ENCODE measurements at regions not wholly inside any gene's neighbourhood (a gene's known extent, or its start where the extent isn't known, plus 50 kb on each side); places are given as distances from the start of the nearest gene placed in this dataset.
"Not testable (repeated sequence)": the region's sequence is repeated elsewhere in the genome, so short reads cannot be mapped to it uniquely, and the experiment has no call there.

GRCh38 chr6:71229477-71229876, 59.1 kb upstream of the OGFRL1 start:
- H3K4me3 ChIP-seq (ENCODE audit: low read length): no peak overlapping the region
- no peaks in the 10 kb centered on the region for H3K9me3 ChIP-seq (ENCODE audit: insufficient read depth, low read length)
- no peaks in the 10 kb centered on the region for H4K20me1 ChIP-seq (ENCODE audit: insufficient read depth, low read length)
- H3K79me2 ChIP-seq (ENCODE audit: low read length): no peaks in the 10 kb centered on the region
- no peak overlapping the region for H3K4me2 ChIP-seq (ENCODE audit: low read length)
- H3K36me3 ChIP-seq (replicated peaks; ENCODE audit: low read depth, low read length): no peaks in the 10 kb centered on the region
- no peaks in the 10 kb centered on the region for H3K27me3 ChIP-seq (ENCODE audit: low read depth, low read length)
- no peak overlapping the region for H3K9ac ChIP-seq (ENCODE audit: low read length)
- peaks cover 16% of the 10 kb centered on the region for H3K4me1 ChIP-seq (ENCODE audit: low read length)
- TF ChIP-seq EZH2phosphoT487 (IDR thresholded peaks at IDR 0.05; ENCODE audit: low read depth): no peak
- no peak for TF ChIP-seq CTCF (IDR thresholded peaks at IDR 0.05; ENCODE audit: low read depth, low read length)
- H3K27ac ChIP-seq (ENCODE audit: low read length): no peak overlapping the region
- H2AFZ ChIP-seq (ENCODE audit: low read depth, low read length): no peak overlapping the region

- H3K4me2 ChIP-seq (ENCODE audit: low read length); H3K9ac ChIP-seq (ENCODE audit: low read length); H3K27me3 ChIP-seq (ENCODE audit: low read depth, low read length); H3K4me3 ChIP-seq (ENCODE audit: low read length); H3K36me3 ChIP-seq (replicated peaks; ENCODE audit: low read depth, low read length); H2AFZ ChIP-seq (ENCODE audit: low read depth, low read length); H4K20me1 ChIP-seq (ENCODE audit: insufficient read depth, low read length); H3K9me3 ChIP-seq (ENCODE audit: insufficient read depth, low read length); H3K27ac ChIP-seq (ENCODE audit: low read length); H3K79me2 ChIP-seq (ENCODE audit: low read length): not testable (repeated sequence)
- H3K4me1 ChIP-seq (ENCODE audit: low read length): peaks cover 30% of the 10 kb centered on the region
Measured at GRCh38 chr6:71232890-71233289, 55.7 kb upstream of the OGFRL1 start.

GRCh38 chr6:71236926-71237434, 51.6 kb upstream of the OGFRL1 start:
- H3K4me2 ChIP-seq (ENCODE audit: low read length): peak overlapping the region; percentile 37
- no peaks in the 10 kb centered on the region for H3K9me3 ChIP-seq (ENCODE audit: insufficient read depth, low read length)
- H2AFZ ChIP-seq (ENCODE audit: low read depth, low read length): peak overlapping the region; percentile 47

GRCh38 chr6:71238351-71238750, 50.3 kb upstream of the OGFRL1 start:
- TF ChIP-seq EZH2phosphoT487 (IDR thresholded peaks at IDR 0.05; ENCODE audit: low read depth): no peak
- no peak overlapping the region for H3K4me3 ChIP-seq (ENCODE audit: low read length)
- no peak overlapping the region for H2AFZ ChIP-seq (ENCODE audit: low read depth, low read length)
- H3K36me3 ChIP-seq (replicated peaks; ENCODE audit: low read depth, low read length): no peaks in the 10 kb centered on the region
- peaks cover 15% of the 10 kb centered on the region for H3K4me1 ChIP-seq (ENCODE audit: low read length)
- H3K4me2 ChIP-seq (ENCODE audit: low read length): no peak overlapping the region
- H3K9me3 ChIP-seq (ENCODE audit: insufficient read depth, low read length): no peaks in the 10 kb centered on the region
- no peaks in the 10 kb centered on the region for H3K79me2 ChIP-seq (ENCODE audit: low read length)
- H3K9ac ChIP-seq (ENCODE audit: low read length): no peak overlapping the region
- H4K20me1 ChIP-seq (ENCODE audit: insufficient read depth, low read length): no peaks in the 10 kb centered on the region
- no peak overlapping the region for H3K27ac ChIP-seq (ENCODE audit: low read length)
- H3K27me3 ChIP-seq (ENCODE audit: low read depth, low read length): no peaks in the 10 kb centered on the region

More at GRCh38 chr6:71236926-71237434, 51.6 kb upstream of the OGFRL1 start:
- TF ChIP-seq EZH2phosphoT487 (IDR thresholded peaks at IDR 0.05; ENCODE audit: low read depth) (no peak), CTCF (IDR thresholded peaks at IDR 0.05; ENCODE audit: low read depth, low read length) (no peak)
- H4K20me1 ChIP-seq (ENCODE audit: insufficient read depth, low read length): no peaks in the 10 kb centered on the region
- H3K4me1 ChIP-seq (ENCODE audit: low read length): peaks cover 23% of the 10 kb centered on the region
- H3K27ac ChIP-seq (ENCODE audit: low read length): no peak overlapping the region
- H3K27me3 ChIP-seq (ENCODE audit: low read depth, low read length): no peaks in the 10 kb centered on the region
- H3K9ac ChIP-seq (ENCODE audit: low read length): no peak overlapping the region
- H3K36me3 ChIP-seq (replicated peaks; ENCODE audit: low read depth, low read length): no peaks in the 10 kb centered on the region
- H3K4me3 ChIP-seq (ENCODE audit: low read length): no peak overlapping the region
- H3K79me2 ChIP-seq (ENCODE audit: low read length): no peaks in the 10 kb centered on the region
